Tibial artery (tissue), 4 donors: ENCODE measurements at regions not wholly inside any gene's neighbourhood (a gene's known extent, or its start where the extent isn't known, plus 50 kb on each side); places are given as distances from the start of the nearest gene placed in this dataset.

Source experiments
- DNase-seq, 2 donors: peaks; one replicate each; pipeline ENCODE4 v3.0.0-alpha.2; 2019
- H3K27ac ChIP-seq, 2 donors: fragments of 200-600 bp; sonication (generic) in 1 of 2; 1 replicate in 1 of 2; 2 replicates in 1 of 2; pipeline ENCODE4 v1.5.1; 2018 to 2019; ENCODE audit warnings: mild to moderate bottlenecking in 1 of 2
- H3K27me3 ChIP-seq, 2 donors: fragments of 200-600 bp; sonication (generic) in 1 of 2; one replicate each; pipeline versions ENCODE4 v1.5.1 to v1.6.0; 2016 to 2019
- H3K36me3 ChIP-seq, 3 donors: fragments of 200-600 bp; sonication (generic) in 2 of 3; one replicate each; pipeline ENCODE4 v1.5.1; 2016 to 2019; ENCODE audit warnings: mild to moderate bottlenecking in 2 of 3
- H3K4me1 ChIP-seq, 4 donors: fragments of 200-600 bp; sonication (generic) in 2 of 4; 1 replicate in 3 of 4; 2 replicates in 1 of 4; pipeline ENCODE4 v1.5.1; 2016 to 2019
- H3K4me3 ChIP-seq, 2 donors: fragments of 200-600 bp; sonication (generic) in 1 of 2; 1 replicate in 1 of 2; 2 replicates in 1 of 2; pipeline ENCODE4 v1.5.1; 2018 to 2019; ENCODE audit warnings: mild to moderate bottlenecking in 2 of 2
- H3K9me3 ChIP-seq, 3 donors: fragments of 200-600 bp; sonication (generic) in 1 of 3; one replicate each; pipeline ENCODE4 v1.5.1; 2016 to 2019
- CTCF ChIP-seq, 2 experiments: fragments of 200-600 bp in 1 of 2; fragments of 450-650 bp in 1 of 2; IDR thresholded peaks; one replicate each; pipeline ENCODE4 v1.5.1; 2017 to 2019; ENCODE audit warnings: antibody characterized with exemption in 2 of 2, mild to moderate bottlenecking in 1 of 2, moderate library complexity in 1 of 2
- intact Hi-C: fragments of 100-400 bp; cut with DNase I; formaldehyde crosslinking; loops from one replicate; pipeline ENCODE4 v1.15.0; 2023; ENCODE audit warnings: low total_unique reads

DNA sequence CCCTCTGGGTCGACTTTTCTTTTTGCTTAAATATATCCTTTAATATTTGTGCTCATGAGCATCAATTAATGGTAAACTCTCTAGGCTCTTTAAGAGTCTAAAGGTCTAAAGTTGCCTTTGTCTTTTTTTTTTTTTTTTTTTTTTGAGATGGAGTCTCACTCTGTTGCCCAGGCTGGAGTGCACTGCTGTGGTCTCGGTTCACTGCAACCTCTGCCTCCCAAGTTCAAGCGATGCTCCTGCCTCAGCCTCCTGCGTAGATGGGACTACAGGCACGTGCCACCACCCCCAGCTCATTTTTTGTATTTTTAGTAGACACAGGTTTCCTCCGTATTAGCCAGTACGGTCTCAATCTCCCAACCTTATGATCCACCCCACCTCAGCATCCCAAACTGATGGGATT, 122.0 kb upstream of the TMEM170B start:
- TF ChIP-seq CTCF (IDR thresholded peaks at IDR 0.05), result no peak
- intact Hi-C loops, result no loop called here
- H3K9me3 ChIP-seq, result no peaks in the 10 kb centered on the region

DNA sequence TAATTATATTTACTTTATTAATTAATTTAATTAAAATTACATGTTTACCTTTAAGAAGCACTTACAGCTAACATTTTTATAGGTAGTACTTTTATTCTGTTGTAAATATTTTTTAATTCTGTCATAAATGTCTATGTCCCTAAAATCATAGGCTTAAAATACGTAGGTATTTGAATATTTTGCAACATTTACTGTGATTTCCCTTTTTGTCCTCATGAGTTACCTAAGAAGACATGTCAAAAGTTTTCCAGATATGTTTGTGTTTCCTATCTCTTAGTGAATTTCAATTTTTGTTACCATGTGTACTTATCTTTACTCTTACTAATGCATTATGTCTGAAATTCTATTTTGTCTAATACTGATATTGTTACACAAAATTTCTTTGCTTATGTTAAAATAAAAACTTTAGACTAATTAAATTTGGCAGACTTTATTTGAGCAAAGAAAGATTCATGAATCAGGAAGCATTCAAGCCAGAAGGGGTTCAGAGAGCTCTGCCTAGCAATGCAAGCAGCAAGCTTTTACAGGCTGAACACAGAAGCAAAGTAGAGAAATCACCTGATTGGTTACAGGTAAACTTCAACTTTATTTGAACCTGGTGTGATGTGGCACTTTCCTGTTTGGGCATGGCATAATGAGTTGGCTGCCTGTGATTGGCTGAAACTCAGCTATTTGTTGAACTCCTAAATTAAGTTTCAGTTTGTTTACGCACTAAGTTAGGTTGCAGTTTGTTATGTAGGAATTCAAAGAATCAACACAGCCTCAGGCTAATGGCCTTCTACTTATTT, 123.2 kb upstream of the TMEM170B start:
- Histone ChIP-seq H3K36me3 (no peaks in the 10 kb centered on the region), H3K27me3 (no peaks in the 10 kb centered on the region), H3K4me3 (no peak overlapping the region), H3K4me1 (peaks cover 0 to 45% (median 22%) of the 10 kb centered on the region in 4 donors), H3K9me3 (no peaks in the 10 kb centered on the region), H3K27ac (peak overlapping the region in 1 of 2 donors; percentile 0)
- DNase-seq, result no peak
- TF ChIP-seq CTCF (IDR thresholded peaks at IDR 0.05), result no peak
- intact Hi-C loops, result no loop called here

More for the DNA sequence above, 122.0 kb upstream of the TMEM170B start:
- DNase-seq, result no peak
- Histone ChIP-seq H3K4me3 (no peak overlapping the region), H3K27ac (no peak overlapping the region), H3K4me1 (peaks cover 0 to 33% (median 16%) of the 10 kb centered on the region in 4 donors), H3K27me3 (no peaks in the 10 kb centered on the region), H3K36me3 (no peaks in the 10 kb centered on the region)

- no peak for TF ChIP-seq CTCF (IDR thresholded peaks at IDR 0.05)
- H3K4me3 ChIP-seq, result no peak overlapping the region
- no peaks in the 10 kb centered on the region for H3K36me3 ChIP-seq
- no peaks in the 10 kb centered on the region for H3K27me3 ChIP-seq
- H3K9me3 ChIP-seq, result no peaks in the 10 kb centered on the region
- no peak for DNase-seq
- intact Hi-C loops, result no loop called here
- H3K27ac ChIP-seq, result peak overlapping the region; percentile 76 to 82
- H3K4me1 ChIP-seq, result peaks cover 0 to 49% (median 26%) of the 10 kb centered on the region in 4 donors
These were observed 123.8 kb upstream of the TMEM170B start for GRCh38 chr6:11413728-11414127.

- Histone ChIP-seq H3K4me3 (no peak overlapping the region), H3K27ac (peak overlapping the region; percentile 76 to 82), H3K36me3 (no peaks in the 10 kb centered on the region), H3K27me3 (no peaks in the 10 kb centered on the region), H3K9me3 (no peaks in the 10 kb centered on the region), H3K4me1 (peaks cover 0 to 49% (median 26%) of the 10 kb centered on the region in 4 donors)
- DNase-seq, result no peak
- no peak for TF ChIP-seq CTCF (IDR thresholded peaks at IDR 0.05)
- intact Hi-C loops, result no loop called here
These were observed 124.3 kb upstream of the TMEM170B start for GRCh38 chr6:11413117-11413687.

- Histone ChIP-seq H3K36me3 (no peaks in the 10 kb centered on the region), H3K4me1 (peaks cover 0 to 49% (median 26%) of the 10 kb centered on the region in 4 donors), H3K27ac (peak overlapping the region; percentile 76 to 82), H3K4me3 (no peak overlapping the region), H3K27me3 (no peaks in the 10 kb centered on the region), H3K9me3 (no peaks in the 10 kb centered on the region)
- no peak for TF ChIP-seq CTCF (IDR thresholded peaks at IDR 0.05)
- no peak for DNase-seq
- intact Hi-C loops, result no loop called here
These were observed 124.9 kb upstream of the TMEM170B start for GRCh38 chr6:11412616-11413015.
